ENCODE measurements at regions not wholly inside any gene's neighbourhood (a gene's known extent, or its start where the extent isn't known, plus 50 kb on each side); places are given as distances from the start of the nearest gene placed in this dataset.

- no peak for TF ChIP-seq CTCF (conservative IDR thresholded peaks at IDR 0.05; ENCODE audit: low read length)
- TF ChIP-seq EZH2phosphoT487 (IDR thresholded peaks at IDR 0.05; ENCODE audit: borderline replicate concordance, low read depth, low read length): no peak
Measured at GRCh38 chr15:62737551-62737950, 305.0 kb upstream of the TPM1 start.
